ENCODE measurements at regions not wholly inside any gene's neighbourhood (a gene's known extent, or its start where the extent isn't known, plus 50 kb on each side); places are given as distances from the start of the nearest gene placed in this dataset.

- no peak for DNase-seq (ENCODE audit: low read depth in 2 of 3, low spot score in 1 of 3)
Measured at GRCh38 chr5:24363789-24364481, 280.8 kb downstream of the CDH10 start.

GRCh38 chr5:24364711-24365110 lies 280.1 kb downstream of the CDH10 start:
- no peak for DNase-seq (ENCODE audit: low read depth in 2 of 3, low spot score in 1 of 3)

- no peak for DNase-seq (ENCODE audit: low read depth in 2 of 3, low spot score in 1 of 3)
Measured at GRCh38 chr5:24365406-24365805, 279.4 kb downstream of the CDH10 start.

- no peak for DNase-seq (ENCODE audit: low read depth in 2 of 3, low spot score in 1 of 3)
Measured at GRCh38 chr5:24367216-24367615, 277.6 kb downstream of the CDH10 start.

GRCh38 chr5:24368115-24368514 lies 276.7 kb downstream of the CDH10 start:
- DNase-seq (ENCODE audit: low read depth in 2 of 3, low spot score in 1 of 3) = no peak

GRCh38 chr5:24376210-24376609 lies 268.6 kb downstream of the CDH10 start:
- no peak for DNase-seq (ENCODE audit: low read depth in 2 of 3, low spot score in 1 of 3)

- no peak for DNase-seq (ENCODE audit: low read depth in 2 of 3, low spot score in 1 of 3)
Measured at GRCh38 chr5:24376616-24377015, 268.2 kb downstream of the CDH10 start.

- no peak for DNase-seq (ENCODE audit: low read depth in 2 of 3, low spot score in 1 of 3)
Measured at GRCh38 chr5:24381861-24382489, 262.8 kb downstream of the CDH10 start.

GRCh38 chr5:24385070-24385469 lies 259.7 kb downstream of the CDH10 start:
- DNase-seq (ENCODE audit: low read depth in 2 of 3, low spot score in 1 of 3) = no peak

GRCh38 chr5:24385617-24386016 lies 259.2 kb downstream of the CDH10 start:
- no peak for DNase-seq (ENCODE audit: low read depth in 2 of 3, low spot score in 1 of 3)

- DNase-seq (ENCODE audit: low read depth in 2 of 3, low spot score in 1 of 3) = no peak
Measured at GRCh38 chr5:24388448-24388847, 256.3 kb downstream of the CDH10 start.

GRCh38 chr5:24389968-24390367 lies 254.8 kb downstream of the CDH10 start:
- DNase-seq (ENCODE audit: low read depth in 2 of 3, low spot score in 1 of 3) = no peak

GRCh38 chr5:24391816-24392215 lies 253.0 kb downstream of the CDH10 start:
- no peak for DNase-seq (ENCODE audit: low read depth in 2 of 3, low spot score in 1 of 3)

- no peak for DNase-seq (ENCODE audit: low read depth in 2 of 3, low spot score in 1 of 3)
Measured at GRCh38 chr5:24397601-24398000, 247.2 kb downstream of the CDH10 start.

- no peak for DNase-seq (ENCODE audit: low read depth in 2 of 3, low spot score in 1 of 3)
Measured at GRCh38 chr5:24401773-24402172, 243.0 kb downstream of the CDH10 start.

- no peak for DNase-seq (ENCODE audit: low read depth in 2 of 3, low spot score in 1 of 3)
Measured at GRCh38 chr5:24407466-24407865, 237.3 kb downstream of the CDH10 start.

- no peak for DNase-seq (ENCODE audit: low read depth in 2 of 3, low spot score in 1 of 3)
Measured at GRCh38 chr5:24428345-24428744, 216.4 kb downstream of the CDH10 start.

GRCh38 chr5:24433555-24433954 lies 211.2 kb downstream of the CDH10 start:
- DNase-seq (ENCODE audit: low read depth in 2 of 3, low spot score in 1 of 3) = no peak

Measured in stimulated activated CD4-positive, alpha-beta T cell treated with anti-CD3 and anti-CD28 coated beads, Interleukin-12 subunit alpha, Interleukin-12 subunit beta, amount 100 ng/mL, for 48 hours (primary cell).